Panc1 (cell line): ENCODE measurements at regions not wholly inside any gene's neighbourhood (a gene's known extent, or its start where the extent isn't known, plus 50 kb on each side); places are given as distances from the start of the nearest gene placed in this dataset.

Source experiments
- ATAC-seq: fragments of 200-7000 bp; cut with Tn5 transposase; 2 replicates; pipeline ENCODE4 v1.9.1; 2020; ENCODE audit warnings: mild to moderate bottlenecking, moderate library complexity
- BruUV-seq: library from RNA; stranded (reverse); fragments of 400-500 nt; replicated peaks from 2 replicates; lab custom pipeline; 2021; lab: Mats Ljungman, UMichigan
- CTCF ChIA-PET: fragments of 300-600 bp; sonication (Branson Sonifier 250); formaldehyde crosslinking; loops from one replicate; lab custom pipeline; 2022; ENCODE audit warnings: antibody characterized with exemption; lab: Charles Lee
- POLR2A ChIA-PET: fragments of 300-600 bp; sonication (Branson Sonifier 250); formaldehyde crosslinking; loops from one replicate; lab custom pipeline; 2022; ENCODE audit warnings: antibody characterized with exemption; lab: Charles Lee
- DNase-seq: peaks from one replicate; pipeline ENCODE4 v3.0.0-alpha.2; 2010; ENCODE audit warnings: low read depth, low spot score
- H3K27ac ChIP-seq: 2 replicates; pipeline ENCODE4 v1.5.1; 2011; ENCODE audit warnings: mild to moderate bottlenecking, low read length, inconsistent platforms
- H3K27me3 ChIP-seq: fragments of 200-500 bp; sonication (Bioruptor generic); 2 replicates; pipeline ENCODE4 v1.6.0; 2014; ENCODE audit warnings: low read length, inconsistent platforms; ENCODE audit not compliant: control insufficient read depth, insufficient read depth
- H3K36me3 ChIP-seq: fragments of 200-500 bp; sonication (Bioruptor generic); 2 replicates; pipeline ENCODE4 v1.5.1; 2014; ENCODE audit warnings: inconsistent platforms, mild to moderate bottlenecking, low read length, moderate library complexity; ENCODE audit not compliant: control insufficient read depth, insufficient read depth
- H3K4me1 ChIP-seq: 2 replicates; pipeline ENCODE4 v1.5.1; 2011; ENCODE audit warnings: inconsistent platforms, mild to moderate bottlenecking, low read length, moderate library complexity; ENCODE audit not compliant: control insufficient read depth, insufficient read depth
- H3K4me3 ChIP-seq, 2 experiments: 2 replicates each; pipeline ENCODE4 v1.5.1; 2011 to 2012; ENCODE audit warnings: low read depth in 2 of 2, low read length in 2 of 2, mild to moderate bottlenecking in 2 of 2, inconsistent platforms in 1 of 2, moderate library complexity in 1 of 2
- H3K9me3 ChIP-seq: fragments of 200-500 bp; sonication (Bioruptor generic); 2 replicates; pipeline ENCODE4 v1.5.1; 2014; ENCODE audit warnings: low read depth, mild to moderate bottlenecking, inconsistent platforms, low read length, moderate library complexity; ENCODE audit not compliant: control insufficient read depth, insufficient read depth
- CTCF ChIP-seq: fragments of 450-650 bp; IDR thresholded peaks from 2 replicates; pipeline ENCODE4 v1.5.1; 2017; ENCODE audit warnings: mild to moderate bottlenecking
- POLR2AphosphoS5 ChIP-seq: IDR thresholded peaks from 2 replicates; pipeline ENCODE4 v1.6.1; 2012; ENCODE audit warnings: mild to moderate bottlenecking, low read depth, low read length, moderate library complexity
- REST ChIP-seq, 2 experiments: IDR thresholded peaks; 2 replicates each; pipeline ENCODE4 v1.6.1; 2011 to 2012; ENCODE audit warnings: low read depth in 2 of 2, control low read depth in 1 of 2, low read length in 1 of 2, mild to moderate bottlenecking in 1 of 2, moderate library complexity in 1 of 2; ENCODE audit not compliant: insufficient read depth in 1 of 2
- SIN3A ChIP-seq: IDR thresholded peaks from 2 replicates; pipeline ENCODE4 v1.6.1; 2012; ENCODE audit warnings: low read depth, mild to moderate bottlenecking, low read length, moderate library complexity, borderline replicate concordance; ENCODE audit not compliant: insufficient read depth
- TCF7L2 ChIP-seq: IDR thresholded peaks from 2 replicates; pipeline ENCODE4 v1.6.1; 2011; ENCODE audit warnings: mild to moderate bottlenecking, low read depth, low read length, inconsistent platforms
- in situ Hi-C: cut with HindIII; loops from 2 replicates; pipeline ENCODE4 v1.10.0; 2016; ENCODE audit warnings: low sequenced_read_pairs, low pct_unique_long_range_greater_than_20kb
- intact Hi-C: fragments of 100-400 bp; cut with micrococcal nuclease; formaldehyde crosslinking; loops from one replicate; pipeline ENCODE4 v1.10.0; 2022; ENCODE audit not compliant: unreplicated experiment

DNA sequence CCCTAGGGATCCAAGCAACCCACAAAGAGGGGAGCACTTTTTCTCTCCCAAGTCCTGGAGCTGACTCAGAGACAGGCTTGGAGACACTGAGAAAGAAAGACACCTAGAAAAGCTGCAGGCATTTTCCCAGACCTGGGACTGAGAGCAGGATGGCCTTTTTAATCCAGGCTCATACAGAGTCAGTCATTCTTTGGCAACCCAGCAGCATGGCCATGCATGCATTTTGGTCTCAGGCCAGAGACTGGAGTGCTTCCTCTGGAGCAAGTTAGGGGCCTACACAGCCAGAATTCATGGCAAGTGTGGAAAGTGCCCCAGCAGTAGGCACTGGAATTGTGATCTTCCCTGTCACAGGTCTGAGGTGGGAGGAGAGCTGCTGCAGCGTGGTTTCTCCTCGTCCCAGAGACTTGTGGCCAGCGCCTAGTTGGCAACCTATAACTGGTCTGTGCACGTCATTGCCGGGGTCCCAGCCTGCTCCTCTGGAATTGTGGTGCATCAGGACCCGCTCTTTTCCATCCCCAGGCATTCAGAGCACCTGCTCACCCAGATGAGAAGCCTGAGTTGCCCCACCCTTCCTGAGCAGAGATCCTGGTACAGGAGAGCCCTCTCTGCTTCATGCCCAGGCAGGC is 231.9 kb upstream of the RAB6C start:
- intact Hi-C loops, result no loop called here

GRCh38 chr2:129748250-129748649 is 231.2 kb upstream of the RAB6C start:
- Histone ChIP-seq H3K27me3 (peaks cover 4% of the 10 kb centered on the region), H3K36me3 (no peaks in the 10 kb centered on the region), H3K4me1 (no peaks in the 10 kb centered on the region), H3K27ac (no peak overlapping the region), H3K9me3 (no peaks in the 10 kb centered on the region), H3K4me3 (no peak overlapping the region)
- ChIA-PET CTCF (no interaction called here), POLR2A (no interaction called here)
- BruUV-seq, result no TSS peak
- DNase-seq (no peak), ATAC-seq (no peak)
- TF ChIP-seq TCF7L2 (no peak), POLR2AphosphoS5 (no peak), SIN3A (no peak), CTCF (no peak), REST (IDR thresholded peaks at IDR 0.05; ENCODE audit: insufficient read depth in 1 of 2, low read depth in 2 of 2, low read length in 1 of 2) (no peak)
- intact Hi-C loops, result no loop called here
- in situ Hi-C loops, result no loop called here

More for the DNA sequence above, 231.9 kb upstream of the RAB6C start:
- Histone ChIP-seq H3K9me3 (no peaks in the 10 kb centered on the region), H3K27ac (no peak overlapping the region), H3K4me1 (no peaks in the 10 kb centered on the region), H3K27me3 (peaks cover 4% of the 10 kb centered on the region), H3K4me3 (no peak overlapping the region), H3K36me3 (no peaks in the 10 kb centered on the region)
- in situ Hi-C loops, result no loop called here
- no peak for TF ChIP-seq SIN3A
- no peak for TF ChIP-seq REST (IDR thresholded peaks at IDR 0.05; ENCODE audit: insufficient read depth in 1 of 2, low read depth in 2 of 2, low read length in 1 of 2)
- TF ChIP-seq TCF7L2, result no peak
- no peak for TF ChIP-seq POLR2AphosphoS5
- TF ChIP-seq CTCF, result no peak
- ATAC-seq (no peak), DNase-seq (no peak)
- POLR2A ChIA-PET, result no interaction called here
- BruUV-seq, result no TSS peak
- CTCF ChIA-PET, result no interaction called here
